ENCODE measurements at regions not wholly inside any gene's neighbourhood (a gene's known extent, or its start where the extent isn't known, plus 50 kb on each side); places are given as distances from the start of the nearest gene placed in this dataset.
"Not testable (repeated sequence)": the region's sequence is repeated elsewhere in the genome, so short reads cannot be mapped to it uniquely, and the experiment has no call there.

GRCh38 chr3:132981719-132982118, 56.5 kb upstream of the TMEM108 start:
- no peaks in the 10 kb centered on the region for H4K20me1 ChIP-seq (ENCODE audit: low read length)
- H3K4me1 ChIP-seq (ENCODE audit: insufficient read depth, low read length), result no peaks in the 10 kb centered on the region
- no peaks in the 10 kb centered on the region for H3K9me2 ChIP-seq (replicated peaks; ENCODE audit: low read length)
- BruUV-seq (replicated peaks), result no TSS peak
- no peak overlapping the region for H3K4me3 ChIP-seq (ENCODE audit: low read length)
- H3K9ac ChIP-seq (ENCODE audit: low read length), result no peak overlapping the region
- no peak overlapping the region for H2AFZ ChIP-seq (ENCODE audit: low read length)
- H3K27ac ChIP-seq (ENCODE audit: low read length), result no peak overlapping the region
- TF ChIP-seq CTCF (conservative IDR thresholded peaks at IDR 0.05; ENCODE audit: low read depth, low read length) (no peak), EZH2phosphoT487 (IDR thresholded peaks at IDR 0.05; ENCODE audit: borderline replicate concordance, low read length) (no peak), EZH2 (IDR thresholded peaks at IDR 0.05; ENCODE audit: low read length, unreplicated experiment) (no peak)
- DNase-seq, result no peak
- H3K36me3 ChIP-seq (ENCODE audit: low read depth, low read length), result no peaks in the 10 kb centered on the region
- ATAC-seq, result no peak
- no peaks in the 10 kb centered on the region for H3F3A ChIP-seq (ENCODE audit: low read length, unreplicated experiment)
- no peaks in the 10 kb centered on the region for H3K9me3 ChIP-seq (ENCODE audit: low read length)
- ChIA-PET CTCF (no interaction called here), POLR2A (ENCODE audit: unreplicated experiment) (no interaction called here)
- intact Hi-C loops (cut with micrococcal nuclease), result no loop called here
- H3K79me2 ChIP-seq (ENCODE audit: low read length), result no peaks in the 10 kb centered on the region
- H3K4me2 ChIP-seq (ENCODE audit: low read length), result no peak overlapping the region
- H3K27me3 ChIP-seq (ENCODE audit: low read length), result no peaks in the 10 kb centered on the region

DNA sequence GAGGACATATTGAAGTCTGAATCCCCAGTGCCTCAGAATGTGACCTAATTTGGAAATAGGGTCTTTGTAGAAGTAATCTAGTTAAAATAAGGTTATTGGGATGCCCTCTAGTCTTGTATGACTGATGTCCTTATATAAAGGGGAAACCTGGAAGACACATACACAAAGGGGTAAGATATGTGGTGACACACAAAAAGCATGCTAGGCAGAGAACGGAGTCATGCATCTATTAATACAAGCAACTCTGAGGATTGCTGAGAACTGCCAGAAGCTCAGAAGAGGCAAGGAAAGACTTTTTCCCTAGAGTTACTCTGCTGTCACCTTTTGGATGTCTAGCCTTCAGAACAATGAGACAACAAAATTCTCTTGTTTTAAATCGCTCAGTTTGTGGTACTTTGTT, 58.1 kb upstream of the TMEM108 start:
- ATAC-seq (no peak), DNase-seq (no peak)
- Histone ChIP-seq H3K9me2 (replicated peaks; ENCODE audit: low read length) (no peaks in the 10 kb centered on the region), H3K4me3 (ENCODE audit: low read length) (no peak overlapping the region), H3K4me1 (ENCODE audit: insufficient read depth, low read length) (no peaks in the 10 kb centered on the region), H3F3A (ENCODE audit: low read length, unreplicated experiment) (no peaks in the 10 kb centered on the region), H3K36me3 (ENCODE audit: low read depth, low read length) (no peaks in the 10 kb centered on the region), H3K27me3 (ENCODE audit: low read length) (no peaks in the 10 kb centered on the region), H3K27ac (ENCODE audit: low read length) (no peak overlapping the region), H3K79me2 (ENCODE audit: low read length) (no peaks in the 10 kb centered on the region), H4K20me1 (ENCODE audit: low read length) (no peaks in the 10 kb centered on the region), H3K9me3 (ENCODE audit: low read length) (no peaks in the 10 kb centered on the region), H3K4me2 (ENCODE audit: low read length) (no peak overlapping the region), H3K9ac (ENCODE audit: low read length) (no peak overlapping the region), H2AFZ (ENCODE audit: low read length) (no peak overlapping the region)
- BruUV-seq (replicated peaks), result no TSS peak
- ChIA-PET CTCF (no interaction called here), POLR2A (ENCODE audit: unreplicated experiment) (no interaction called here)
- intact Hi-C loops (cut with micrococcal nuclease), result no loop called here
- TF ChIP-seq CTCF (conservative IDR thresholded peaks at IDR 0.05; ENCODE audit: low read depth, low read length) (no peak), EZH2 (IDR thresholded peaks at IDR 0.05; ENCODE audit: low read length, unreplicated experiment) (no peak), EZH2phosphoT487 (IDR thresholded peaks at IDR 0.05; ENCODE audit: borderline replicate concordance, low read length) (no peak)

DNA sequence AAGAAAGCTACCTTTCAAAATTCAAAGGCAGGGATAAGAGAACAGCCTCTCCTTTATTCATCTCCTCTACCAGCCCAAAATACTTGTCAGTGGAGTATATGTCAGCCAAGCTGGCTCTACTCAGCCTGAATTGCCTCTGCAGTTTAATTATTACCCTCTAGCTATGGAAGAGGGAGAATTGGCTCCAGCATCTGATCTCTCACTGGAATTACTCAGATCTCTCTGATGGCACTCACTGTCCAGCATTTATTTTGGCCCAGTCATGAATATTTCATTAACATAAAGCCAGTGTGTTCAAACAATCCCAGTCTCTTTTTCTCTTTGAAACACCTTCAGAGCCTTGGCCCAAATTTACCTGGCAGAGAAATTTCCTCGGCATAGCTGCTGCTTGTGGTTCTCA, 58.6 kb upstream of the TMEM108 start:
- Histone ChIP-seq H3K27me3 (ENCODE audit: low read length) (no peaks in the 10 kb centered on the region), H3K79me2 (ENCODE audit: low read length) (no peaks in the 10 kb centered on the region), H2AFZ (ENCODE audit: low read length) (no peak overlapping the region), H3F3A (ENCODE audit: low read length, unreplicated experiment) (no peaks in the 10 kb centered on the region), H3K9me2 (replicated peaks; ENCODE audit: low read length) (no peaks in the 10 kb centered on the region), H4K20me1 (ENCODE audit: low read length) (no peaks in the 10 kb centered on the region), H3K4me2 (ENCODE audit: low read length) (no peak overlapping the region), H3K27ac (ENCODE audit: low read length) (no peak overlapping the region), H3K9ac (ENCODE audit: low read length) (no peak overlapping the region), H3K9me3 (ENCODE audit: low read length) (no peaks in the 10 kb centered on the region), H3K4me3 (ENCODE audit: low read length) (no peak overlapping the region), H3K4me1 (ENCODE audit: insufficient read depth, low read length) (no peaks in the 10 kb centered on the region), H3K36me3 (ENCODE audit: low read depth, low read length) (no peaks in the 10 kb centered on the region)
- DNase-seq (no peak), ATAC-seq (no peak)
- BruUV-seq (replicated peaks), result no TSS peak
- intact Hi-C loops (cut with micrococcal nuclease), result no loop called here
- POLR2A ChIA-PET (ENCODE audit: unreplicated experiment), result no interaction called here
- CTCF ChIA-PET, result no interaction called here
- TF ChIP-seq EZH2 (IDR thresholded peaks at IDR 0.05; ENCODE audit: low read length, unreplicated experiment), result no peak
- TF ChIP-seq EZH2phosphoT487 (IDR thresholded peaks at IDR 0.05; ENCODE audit: borderline replicate concordance, low read length), result no peak
- TF ChIP-seq CTCF (conservative IDR thresholded peaks at IDR 0.05; ENCODE audit: low read depth, low read length), result no peak

DNA sequence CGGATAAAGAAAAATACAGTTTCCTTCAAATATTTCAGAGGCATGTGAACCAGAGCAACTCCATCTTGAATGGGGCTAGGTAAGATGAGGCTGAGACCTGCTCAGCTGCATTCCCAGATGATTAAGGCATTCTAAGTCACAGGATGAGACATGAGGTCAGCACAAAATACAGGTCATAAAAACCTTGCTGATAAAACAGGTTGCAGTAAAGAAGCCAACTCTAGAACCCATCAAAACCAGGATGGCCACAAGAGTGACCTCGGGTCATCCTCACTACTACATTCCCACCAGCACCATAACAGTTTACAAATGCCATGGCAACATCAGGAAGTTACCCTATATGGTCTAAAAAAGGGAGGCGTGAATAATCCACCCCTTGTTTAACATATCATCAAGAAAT, 59.2 kb upstream of the TMEM108 start:
- H2AFZ ChIP-seq (ENCODE audit: low read length); H3K79me2 ChIP-seq (ENCODE audit: low read length); ATAC-seq; H3K9me3 ChIP-seq (ENCODE audit: low read length); H3F3A ChIP-seq (ENCODE audit: low read length, unreplicated experiment); DNase-seq; H3K4me3 ChIP-seq (ENCODE audit: low read length); H3K9me2 ChIP-seq (replicated peaks; ENCODE audit: low read length); H3K4me2 ChIP-seq (ENCODE audit: low read length); H3K9ac ChIP-seq (ENCODE audit: low read length); H3K27ac ChIP-seq (ENCODE audit: low read length); H3K36me3 ChIP-seq (ENCODE audit: low read depth, low read length); H3K4me1 ChIP-seq (ENCODE audit: insufficient read depth, low read length); POLR2A ChIA-PET (ENCODE audit: unreplicated experiment); H4K20me1 ChIP-seq (ENCODE audit: low read length); CTCF ChIA-PET; H3K27me3 ChIP-seq (ENCODE audit: low read length); BruUV-seq (replicated peaks); intact Hi-C loops (cut with micrococcal nuclease): not testable (repeated sequence)
